Activated CD4-positive, alpha-beta T cell treated with anti-CD3 and anti-CD28 coated beads, Interleukin-10, Interleukin-2, amounts not matched to agents 100 ng/mL and 50 ng/mL, durations not matched to agents 16 hours and 8 hours (primary cell): ENCODE measurements at regions not wholly inside any gene's neighbourhood (a gene's known extent, or its start where the extent isn't known, plus 50 kb on each side); places are given as distances from the start of the nearest gene placed in this dataset.
"Not testable (repeated sequence)": the region's sequence is repeated elsewhere in the genome, so short reads cannot be mapped to it uniquely, and the experiment has no call there.

Experiments used
- DNase-seq: peaks from one replicate; pipeline ENCODE4 v3.0.0-alpha.2; 2020

DNA sequence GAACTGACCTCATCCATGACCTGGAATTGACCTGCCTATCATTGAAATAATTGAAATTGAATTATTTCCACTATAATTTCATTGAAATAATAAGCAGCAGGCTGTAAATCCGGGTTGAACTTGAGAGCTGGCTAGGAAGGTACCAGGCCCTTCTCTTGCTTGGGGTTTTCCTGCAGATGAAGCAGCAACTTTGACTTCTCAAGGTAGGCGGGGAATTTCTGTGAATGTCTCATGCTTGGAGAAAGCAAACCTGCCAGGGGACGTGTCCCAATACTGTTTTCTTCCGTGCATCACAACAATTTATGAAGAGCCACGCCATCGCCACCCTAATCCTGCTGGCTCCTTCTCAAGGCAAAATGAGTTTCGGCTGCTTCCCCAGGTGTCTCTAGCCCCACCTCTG is 97.5 kb upstream of the XYLT1 start:
- no peak for DNase-seq

- DNase-seq = no peak
Observed at GRCh38 chr16:17567455-17567854, 96.7 kb upstream of the XYLT1 start.

- DNase-seq = no peak
Observed at GRCh38 chr16:17566656-17567450, 96.1 kb upstream of the XYLT1 start.

DNA sequence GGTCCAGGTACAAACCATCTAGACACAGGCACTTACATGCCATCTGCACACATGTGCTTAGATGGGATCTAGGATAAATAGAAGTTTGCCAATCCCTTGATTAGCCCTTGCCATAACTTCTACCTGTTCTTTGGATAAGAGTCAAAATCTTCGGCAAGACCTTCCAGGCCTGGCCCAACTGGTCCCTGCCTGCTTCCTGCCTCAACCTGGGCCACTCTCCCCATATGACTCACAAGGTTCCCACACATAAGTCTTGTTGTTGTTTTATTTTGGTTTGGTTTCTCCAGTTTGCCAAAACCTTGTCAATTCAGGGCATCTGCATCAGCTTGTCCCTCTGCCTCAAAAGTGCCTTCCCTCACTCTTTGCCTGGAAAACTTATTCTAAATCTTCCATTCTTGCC is 95.3 kb upstream of the XYLT1 start:
- no peak for DNase-seq

DNA sequence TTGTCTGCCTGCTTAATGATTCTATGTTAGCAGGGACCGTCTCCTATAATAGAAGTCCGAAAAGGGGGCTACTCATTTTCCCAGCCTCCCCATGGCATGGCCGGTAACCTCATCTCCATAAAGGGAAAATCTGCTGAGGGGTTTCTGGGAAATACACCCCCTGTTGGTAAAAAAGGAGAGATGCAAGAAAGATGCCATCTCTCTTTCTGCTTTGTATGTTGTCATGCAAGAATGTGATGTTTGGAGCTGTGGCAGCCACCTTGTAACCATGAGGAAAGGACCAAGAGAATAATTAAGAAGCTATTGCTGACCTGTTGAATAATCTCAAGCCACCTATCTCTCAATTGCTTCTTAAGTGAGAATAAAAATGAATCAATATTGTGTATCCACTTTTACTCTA is 94.8 kb upstream of the XYLT1 start:
- no peak for DNase-seq

DNA sequence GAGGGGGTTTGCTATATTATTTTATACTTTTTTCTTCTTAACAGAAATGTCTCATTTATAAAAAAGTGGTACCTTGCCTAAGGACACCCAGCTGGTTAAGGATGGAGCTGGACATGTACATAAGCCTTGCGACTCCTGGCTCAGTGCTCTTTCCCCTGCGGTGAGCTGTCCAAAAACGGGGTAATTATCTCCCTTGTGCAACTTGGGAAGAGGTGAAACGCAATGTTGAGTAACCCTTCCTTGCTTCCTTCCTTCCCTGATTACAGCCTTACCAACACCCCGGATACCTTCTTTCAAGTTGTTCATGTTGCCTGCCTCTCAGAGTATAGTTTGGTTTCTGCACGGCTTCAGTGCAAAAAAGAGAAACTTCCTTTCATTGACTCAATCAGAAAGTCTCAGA is 94.1 kb upstream of the XYLT1 start:
- DNase-seq = no peak

DNA sequence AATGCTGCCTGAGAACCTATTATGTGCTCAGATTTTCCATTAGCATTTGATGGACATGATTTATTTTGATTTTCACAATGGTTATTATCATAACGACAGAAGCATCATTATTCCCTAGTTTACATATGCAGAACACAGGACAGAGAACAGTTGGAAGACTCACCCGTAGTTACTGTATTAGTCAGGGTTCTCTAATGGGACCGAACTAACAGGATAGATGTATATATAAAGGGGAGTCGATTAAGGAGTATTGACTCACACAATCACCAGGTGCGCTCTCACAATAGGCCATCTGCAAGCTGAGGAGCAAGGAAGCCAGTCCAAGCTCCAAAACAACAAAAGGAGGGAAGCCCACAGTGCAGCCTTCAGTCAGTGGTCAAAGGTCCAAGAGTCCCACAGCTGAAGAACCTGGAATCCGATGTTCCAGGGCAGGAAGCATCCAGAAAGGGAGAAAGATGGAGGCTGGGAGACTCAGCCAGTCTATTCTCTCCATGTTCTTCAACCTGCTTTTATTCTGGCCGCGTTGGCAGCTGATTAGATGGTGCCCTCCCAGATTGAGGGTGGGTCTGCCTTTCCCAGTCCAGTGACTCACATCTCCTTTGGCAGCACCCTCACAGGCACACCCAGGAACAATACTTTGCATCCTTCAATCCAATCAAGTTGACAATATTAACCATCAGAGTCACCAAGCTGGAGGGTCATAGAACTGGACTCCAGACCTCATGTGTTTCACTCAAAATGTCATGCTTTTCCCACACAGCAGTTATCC is 92.7 kb upstream of the XYLT1 start:
- DNase-seq = no peak

GRCh38 chr16:17561056-17561455 is 90.3 kb upstream of the XYLT1 start:
- DNase-seq = no peak

DNA sequence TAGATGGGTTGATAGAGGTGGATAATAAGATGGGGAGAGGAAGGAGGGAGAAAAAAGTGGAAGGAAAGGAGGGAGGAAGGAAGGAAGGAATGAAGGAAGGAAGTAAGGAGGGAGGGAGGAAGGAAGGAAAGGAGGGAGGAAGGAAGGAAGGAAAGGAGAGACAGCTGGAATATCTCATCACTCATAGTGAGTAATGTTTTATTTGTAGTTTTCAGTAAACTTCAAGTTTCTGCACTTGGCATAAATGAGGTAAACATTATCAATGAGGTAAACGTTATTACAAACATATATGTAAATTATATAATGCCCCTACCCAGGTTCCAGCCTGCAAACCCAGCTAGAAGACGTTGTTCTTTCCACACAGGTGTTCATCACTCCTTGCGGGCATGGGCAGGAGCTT is 89.8 kb upstream of the XYLT1 start:
- DNase-seq = no peak

GRCh38 chr16:17559394-17559793 is 88.6 kb upstream of the XYLT1 start:
- no peak for DNase-seq

DNA sequence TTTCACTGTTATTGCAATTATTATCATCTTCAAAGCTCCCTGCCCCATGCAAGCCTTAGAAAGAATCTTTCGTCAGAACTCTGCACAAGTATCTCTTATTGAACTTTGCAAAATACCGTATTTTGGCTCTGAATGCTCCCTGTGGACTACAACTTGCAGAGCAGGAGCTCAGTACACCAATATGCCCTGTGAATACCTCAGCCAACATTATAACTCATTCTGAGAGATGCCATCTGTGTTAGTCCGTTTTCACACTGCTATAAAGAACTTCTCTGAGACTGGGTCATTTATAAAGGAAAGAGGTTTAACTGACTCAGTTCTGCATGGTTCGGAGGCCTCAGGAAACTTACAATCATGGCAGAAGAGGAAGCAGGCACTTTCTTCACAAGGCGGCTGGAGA is 87.2 kb upstream of the XYLT1 start:
- DNase-seq = no peak

- no peak for DNase-seq
Observed at GRCh38 chr16:17557480-17557879, 86.7 kb upstream of the XYLT1 start.

DNA sequence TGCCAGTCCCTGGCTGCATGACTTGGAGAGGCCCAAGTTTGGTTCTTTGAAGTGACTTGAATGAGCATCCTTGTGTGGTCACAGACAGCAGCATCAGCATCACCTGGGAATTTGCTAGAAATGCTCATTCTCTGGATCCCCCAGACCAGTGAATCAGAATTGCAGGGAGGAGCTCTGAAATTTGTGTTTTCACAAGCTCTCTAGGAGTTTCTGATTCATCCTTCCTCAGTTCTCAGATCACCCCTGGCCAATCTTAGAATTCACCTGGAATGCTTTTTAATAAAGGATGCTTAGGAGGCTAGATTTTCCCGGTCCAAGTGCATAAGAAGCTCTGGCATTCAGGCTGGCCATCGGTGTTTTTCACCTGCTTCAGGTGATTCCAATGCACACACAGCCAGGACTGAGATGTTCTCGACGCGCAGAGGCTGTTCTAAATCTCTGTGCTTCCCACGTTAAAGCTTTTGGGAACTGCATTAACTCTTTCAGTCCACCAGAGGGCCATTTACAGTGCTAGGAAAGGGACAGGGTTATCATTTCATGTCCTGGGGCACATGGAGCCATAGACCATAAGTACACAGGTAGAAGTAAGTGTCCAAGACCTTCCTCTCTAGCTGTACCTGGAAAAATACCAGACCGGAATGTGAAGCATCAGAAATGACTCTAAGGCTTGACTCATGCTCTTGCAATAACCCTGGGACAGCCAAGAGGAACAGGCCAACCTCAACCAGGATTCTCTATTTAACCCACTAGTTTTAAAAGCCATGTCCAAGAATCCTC is 85.7 kb upstream of the XYLT1 start:
- DNase-seq = peak; percentile 24

DNA sequence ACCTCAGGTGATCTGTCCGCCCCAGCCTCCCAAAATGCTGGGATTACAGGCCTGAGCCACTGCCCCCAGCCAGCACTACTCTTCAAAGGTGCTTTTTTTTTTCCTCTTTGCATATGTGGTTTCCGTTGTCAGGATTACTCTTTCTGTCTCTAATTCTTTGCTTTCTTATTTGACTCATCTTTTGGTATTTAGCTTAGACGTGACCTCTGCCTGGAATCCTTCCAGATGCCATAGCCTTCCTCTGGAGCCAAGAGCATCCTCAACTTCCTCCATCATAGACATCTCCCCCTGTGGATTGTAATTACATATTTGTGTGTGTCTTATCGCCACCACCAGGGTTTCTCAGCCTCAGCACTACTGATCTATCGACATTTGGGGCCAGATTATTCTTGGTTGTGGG is 84.4 kb upstream of the XYLT1 start:
- no peak for DNase-seq

DNA sequence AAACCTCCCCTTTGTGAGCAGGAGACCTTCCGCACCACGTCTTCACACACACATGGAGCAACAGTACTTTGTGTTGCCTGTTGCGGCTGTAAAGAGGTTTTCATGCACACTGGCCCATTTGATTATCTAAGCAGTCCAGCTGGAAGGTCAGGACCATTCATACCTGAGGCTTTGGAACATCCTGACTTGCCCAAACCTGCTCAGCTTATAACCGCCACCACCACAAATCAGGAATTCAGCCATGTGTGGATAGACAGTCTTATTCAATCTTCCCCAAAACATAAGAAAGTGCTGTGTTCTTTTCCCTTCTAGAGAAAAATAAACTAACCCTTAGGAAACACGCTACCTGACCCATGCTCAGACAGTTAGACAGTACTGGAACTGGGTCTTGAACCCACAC is 81.6 kb upstream of the XYLT1 start:
- no peak for DNase-seq

DNA sequence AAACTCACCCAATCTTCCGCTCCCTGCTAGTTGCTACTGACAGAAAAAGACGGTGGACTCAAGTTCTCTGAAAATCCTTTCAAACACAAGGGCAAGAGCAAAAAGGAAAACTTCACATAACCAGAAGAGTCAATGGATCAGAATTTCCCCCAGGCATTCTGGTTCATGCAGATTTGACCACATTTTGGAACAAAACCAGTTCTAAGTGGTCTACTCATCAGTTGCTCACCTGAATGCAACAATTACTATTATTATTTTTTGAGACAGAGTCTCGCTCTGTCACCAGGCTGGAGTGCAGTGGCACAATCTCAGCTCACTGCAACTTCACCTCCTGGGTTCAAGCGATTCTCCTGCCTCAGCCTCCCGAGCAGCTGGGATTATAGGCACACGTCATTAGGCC is 80.9 kb upstream of the XYLT1 start:
- not testable (repeated sequence) for DNase-seq

GRCh38 chr16:17548825-17549224 is 78.1 kb upstream of the XYLT1 start:
- no peak for DNase-seq

- DNase-seq = peak; percentile 14
Observed at GRCh38 chr16:17544785-17545184, 74.0 kb upstream of the XYLT1 start.

DNA sequence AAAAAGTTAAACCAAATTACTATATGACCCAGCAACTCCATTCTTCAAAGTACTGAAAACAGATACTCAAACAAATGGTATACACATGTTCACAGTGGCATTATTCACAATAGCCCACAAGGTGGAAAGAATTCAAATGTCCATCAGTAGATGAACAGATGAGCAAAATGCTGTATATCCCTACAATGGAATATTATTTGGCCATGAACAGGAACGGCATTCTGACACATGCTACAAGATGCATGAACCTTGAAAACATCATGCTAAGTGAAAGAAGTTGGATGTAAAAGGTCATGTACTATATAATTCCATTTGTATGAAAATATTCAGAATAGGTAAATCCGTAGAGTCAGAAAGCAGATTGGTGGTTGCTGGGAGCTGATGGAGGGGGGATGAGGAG is 73.5 kb upstream of the XYLT1 start:
- no peak for DNase-seq

DNA sequence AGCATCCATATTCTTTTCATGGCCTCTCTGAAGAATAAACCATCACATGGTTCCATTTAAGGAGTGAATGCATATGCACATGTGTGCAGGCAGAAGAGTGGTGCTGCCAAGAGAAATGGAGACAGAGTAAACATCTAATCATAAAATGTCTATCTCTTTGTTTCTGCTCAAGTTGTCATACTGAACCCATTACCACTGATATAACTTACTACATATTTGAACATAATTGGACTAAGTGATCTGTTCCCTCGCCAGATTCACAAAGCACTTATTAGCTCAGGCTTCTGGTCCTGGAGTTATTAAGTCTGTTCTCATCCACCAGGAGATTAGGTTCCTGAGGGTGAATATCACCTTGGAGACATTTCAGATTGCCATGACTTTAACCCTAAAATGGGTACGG is 72.3 kb upstream of the XYLT1 start:
- DNase-seq = no peak

- no peak for DNase-seq
Observed at GRCh38 chr16:17541324-17541723, 70.6 kb upstream of the XYLT1 start.

DNA sequence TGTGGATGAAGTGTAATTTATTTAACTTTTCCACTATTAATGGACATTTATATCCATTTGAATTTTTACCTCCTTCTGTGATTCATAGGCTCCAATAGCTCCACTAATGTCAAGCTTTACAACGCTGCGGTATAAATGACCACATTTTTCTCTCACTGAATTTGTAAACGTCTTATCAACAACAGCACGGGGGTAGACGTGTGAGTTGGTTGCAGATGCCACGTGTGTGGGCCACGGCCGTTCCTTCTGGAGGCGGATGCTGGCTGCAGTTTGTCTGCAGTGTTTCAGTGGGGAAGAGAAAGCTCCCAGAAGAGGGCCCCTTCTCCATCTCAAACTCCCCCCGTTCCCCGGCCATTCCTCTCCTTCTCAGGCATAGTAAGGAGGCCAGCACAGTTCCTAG is 68.2 kb upstream of the XYLT1 start:
- no peak for DNase-seq

GRCh38 chr16:17532338-17532995 is 61.7 kb upstream of the XYLT1 start:
- no peak for DNase-seq
